ENCODE measurements at regions not wholly inside any gene's neighbourhood (a gene's known extent, or its start where the extent isn't known, plus 50 kb on each side); places are given as distances from the start of the nearest gene placed in this dataset.

DNA sequence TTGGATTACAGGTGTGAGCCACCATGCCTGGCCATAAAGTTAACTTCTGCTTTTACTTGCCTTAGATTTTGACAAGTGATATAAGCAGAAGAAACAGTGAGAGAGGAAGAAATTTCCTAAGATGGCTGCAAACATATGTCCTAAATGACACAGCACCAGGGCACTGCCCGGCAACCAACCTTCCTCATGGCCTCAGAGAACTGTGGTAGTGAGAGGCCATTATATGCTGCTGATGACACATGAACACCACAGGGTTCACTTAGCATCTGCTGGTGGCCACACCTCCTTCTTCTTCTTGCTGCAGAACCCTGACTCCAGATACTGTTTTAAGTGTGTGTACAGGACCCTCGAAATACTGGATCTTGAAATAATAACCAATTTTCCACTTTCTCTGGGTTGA lies 88.2 kb downstream of the KCTD12 start:
- intact Hi-C loops (cut with micrococcal nuclease; ENCODE audit: unreplicated experiment), result no loop called here
- no TSS peak for BruUV-seq (replicated peaks)
- H3K4me3 ChIP-seq (ENCODE audit: low read depth, low read length, poor library complexity, severe bottlenecking), result no peak overlapping the region
- DNase-seq (ENCODE audit: low spot score), result no peak
- ChIA-PET POLR2A (ENCODE audit: low non-redundant PET) (no interaction called here), CTCF (no interaction called here)
- H3K9me3 ChIP-seq (ENCODE audit: low read depth, low read length, poor library complexity, severe bottlenecking), result no peaks in the 10 kb centered on the region
- H3K27ac ChIP-seq (ENCODE audit: low read depth, low read length, poor library complexity, severe bottlenecking), result no peak overlapping the region
- no peaks in the 10 kb centered on the region for H3K36me3 ChIP-seq (ENCODE audit: insufficient read depth, low read length, poor library complexity, severe bottlenecking)
- H3K27me3 ChIP-seq (replicated peaks; ENCODE audit: insufficient read depth, low read depth, low read length, poor library complexity), result no peaks in the 10 kb centered on the region
- H3K4me1 ChIP-seq (ENCODE audit: insufficient read depth, low read length, poor library complexity, severe bottlenecking), result no peaks in the 10 kb centered on the region
- no peak for TF ChIP-seq EZH2 (IDR thresholded peaks at IDR 0.05; ENCODE audit: borderline replicate concordance, low read depth, low read length, poor library complexity, severe bottlenecking)
- TF ChIP-seq, protein P1, sequence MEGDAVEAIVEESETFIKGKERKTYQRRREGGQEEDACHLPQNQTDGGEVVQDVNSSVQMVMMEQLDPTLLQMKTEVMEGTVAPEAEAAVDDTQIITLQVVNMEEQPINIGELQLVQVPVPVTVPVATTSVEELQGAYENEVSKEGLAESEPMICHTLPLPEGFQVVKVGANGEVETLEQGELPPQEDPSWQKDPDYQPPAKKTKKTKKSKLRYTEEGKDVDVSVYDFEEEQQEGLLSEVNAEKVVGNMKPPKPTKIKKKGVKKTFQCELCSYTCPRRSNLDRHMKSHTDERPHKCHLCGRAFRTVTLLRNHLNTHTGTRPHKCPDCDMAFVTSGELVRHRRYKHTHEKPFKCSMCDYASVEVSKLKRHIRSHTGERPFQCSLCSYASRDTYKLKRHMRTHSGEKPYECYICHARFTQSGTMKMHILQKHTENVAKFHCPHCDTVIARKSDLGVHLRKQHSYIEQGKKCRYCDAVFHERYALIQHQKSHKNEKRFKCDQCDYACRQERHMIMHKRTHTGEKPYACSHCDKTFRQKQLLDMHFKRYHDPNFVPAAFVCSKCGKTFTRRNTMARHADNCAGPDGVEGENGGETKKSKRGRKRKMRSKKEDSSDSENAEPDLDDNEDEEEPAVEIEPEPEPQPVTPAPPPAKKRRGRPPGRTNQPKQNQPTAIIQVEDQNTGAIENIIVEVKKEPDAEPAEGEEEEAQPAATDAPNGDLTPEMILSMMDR (conservative IDR thresholded peaks at IDR 0.05; ENCODE audit: low read depth, low read length), result no peak

DNA sequence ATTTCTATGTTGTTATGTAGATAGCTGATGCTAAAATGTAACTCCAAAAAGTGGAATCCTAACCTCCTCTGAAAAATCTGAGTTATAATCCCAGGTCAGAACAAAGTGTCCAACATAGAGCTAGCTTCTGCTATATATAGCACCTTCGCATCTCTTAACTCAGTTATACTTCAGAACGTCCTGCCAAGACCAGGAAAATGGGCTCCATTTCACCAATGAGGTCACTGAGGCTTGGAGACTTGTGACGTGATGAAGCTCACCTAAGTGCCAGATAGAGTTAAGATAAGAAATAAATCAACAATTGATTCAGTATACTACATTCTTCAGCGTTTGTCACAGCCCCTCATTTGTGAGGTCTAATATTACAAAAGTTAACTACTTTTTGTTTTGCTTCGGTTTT lies 88.8 kb downstream of the KCTD12 start:
- TF ChIP-seq, protein P1 (conservative IDR thresholded peaks at IDR 0.05; ENCODE audit: low read depth, low read length), result no peak
- no peak for TF ChIP-seq EZH2 (IDR thresholded peaks at IDR 0.05; ENCODE audit: borderline replicate concordance, low read depth, low read length, poor library complexity, severe bottlenecking)
- H3K27me3 ChIP-seq (replicated peaks; ENCODE audit: insufficient read depth, low read depth, low read length, poor library complexity), result no peaks in the 10 kb centered on the region
- H3K27ac ChIP-seq (ENCODE audit: low read depth, low read length, poor library complexity, severe bottlenecking), result no peak overlapping the region

DNA sequence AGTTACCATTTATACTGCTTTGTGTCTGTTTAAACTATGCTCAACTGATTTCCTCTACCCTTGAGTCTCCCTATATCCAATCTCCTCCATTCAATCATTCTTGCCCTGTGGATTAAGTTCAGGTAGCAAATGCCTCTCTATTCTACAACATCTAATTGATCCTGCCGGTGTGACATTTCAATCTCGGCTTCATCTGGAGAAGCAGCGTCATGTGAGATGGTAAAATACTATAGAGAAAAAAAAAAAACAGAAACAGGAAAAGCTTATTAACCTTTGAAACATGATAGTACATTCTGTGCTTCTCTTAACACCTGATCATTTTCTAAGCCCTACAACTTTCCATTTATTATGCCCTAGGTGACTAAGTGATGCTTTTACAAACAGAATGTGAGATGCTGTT lies 89.4 kb downstream of the KCTD12 start:
- CTCF ChIA-PET, result no interaction called here
- Histone ChIP-seq H3K9me3 (ENCODE audit: low read depth, low read length, poor library complexity, severe bottlenecking) (no peaks in the 10 kb centered on the region), H3K36me3 (ENCODE audit: insufficient read depth, low read length, poor library complexity, severe bottlenecking) (no peaks in the 10 kb centered on the region), H3K4me1 (ENCODE audit: insufficient read depth, low read length, poor library complexity, severe bottlenecking) (no peaks in the 10 kb centered on the region), H3K27me3 (replicated peaks; ENCODE audit: insufficient read depth, low read depth, low read length, poor library complexity) (no peaks in the 10 kb centered on the region), H3K4me3 (ENCODE audit: low read depth, low read length, poor library complexity, severe bottlenecking) (no peak overlapping the region), H3K27ac (ENCODE audit: low read depth, low read length, poor library complexity, severe bottlenecking) (no peak overlapping the region)
- POLR2A ChIA-PET (ENCODE audit: low non-redundant PET), result no interaction called here
- intact Hi-C loops (cut with micrococcal nuclease; ENCODE audit: unreplicated experiment), result no loop called here
- DNase-seq (ENCODE audit: low spot score), result no peak
- no peak for TF ChIP-seq EZH2 (IDR thresholded peaks at IDR 0.05; ENCODE audit: borderline replicate concordance, low read depth, low read length, poor library complexity, severe bottlenecking)
- no TSS peak for BruUV-seq (replicated peaks)

More for the DNA sequence above, 88.8 kb downstream of the KCTD12 start:
- intact Hi-C loops (cut with micrococcal nuclease; ENCODE audit: unreplicated experiment), result no loop called here
- Histone ChIP-seq H3K9me3 (ENCODE audit: low read depth, low read length, poor library complexity, severe bottlenecking) (no peaks in the 10 kb centered on the region), H3K4me1 (ENCODE audit: insufficient read depth, low read length, poor library complexity, severe bottlenecking) (no peaks in the 10 kb centered on the region), H3K36me3 (ENCODE audit: insufficient read depth, low read length, poor library complexity, severe bottlenecking) (no peaks in the 10 kb centered on the region), H3K4me3 (ENCODE audit: low read depth, low read length, poor library complexity, severe bottlenecking) (no peak overlapping the region)
- BruUV-seq (replicated peaks), result no TSS peak
- ChIA-PET CTCF (no interaction called here), POLR2A (ENCODE audit: low non-redundant PET) (no interaction called here)
- DNase-seq (ENCODE audit: low spot score), result no peak

All from A673 (cell line).